H9 (cell line): ENCODE measurements at regions not wholly inside any gene's neighbourhood (a gene's known extent, or its start where the extent isn't known, plus 50 kb on each side); places are given as distances from the start of the nearest gene placed in this dataset.

ENCODE experiments used
- DNase-seq: peaks from one replicate; pipeline ENCODE4 v3.0.0-alpha.2; 2017
- H2AFZ ChIP-seq: one replicate; pipeline ENCODE4 v1.6.1; 2013; ENCODE audit warnings: mild to moderate bottlenecking, low read length, control low read depth, moderate library complexity
- H2AK5ac ChIP-seq: 2 replicates; pipeline ENCODE4 v1.6.1; 2013; ENCODE audit warnings: low read length, control low read depth, mixed read lengths; ENCODE audit not compliant: insufficient read length
- H2BK120ac ChIP-seq: one replicate; pipeline ENCODE4 v1.6.1; 2013; ENCODE audit warnings: low read depth, mild to moderate bottlenecking, low read length, control low read depth, inconsistent platforms; ENCODE audit not compliant: poor library complexity, severe bottlenecking
- H2BK12ac ChIP-seq: 2 replicates; pipeline ENCODE4 v1.6.1; 2013; ENCODE audit warnings: low read length, control low read depth, mixed read lengths, low read depth; ENCODE audit not compliant: insufficient read length
- H2BK15ac ChIP-seq: 2 replicates; pipeline ENCODE4 v1.6.1; 2013; ENCODE audit warnings: low read depth, low read length, control low read depth
- H2BK20ac ChIP-seq: one replicate; pipeline ENCODE4 v1.6.1; 2013; ENCODE audit warnings: low read depth, mild to moderate bottlenecking, low read length, control low read depth, inconsistent platforms; ENCODE audit not compliant: poor library complexity, severe bottlenecking
- H2BK5ac ChIP-seq: 2 replicates; pipeline ENCODE4 v1.6.1; 2013; ENCODE audit warnings: low read length, control low read depth, mixed read lengths; ENCODE audit not compliant: insufficient read length
- H3K14ac ChIP-seq: 2 replicates; pipeline ENCODE4 v1.6.1; 2013; ENCODE audit warnings: low read length, control low read depth; ENCODE audit not compliant: insufficient read depth
- H3K18ac ChIP-seq: 2 replicates; pipeline ENCODE4 v1.6.1; 2013; ENCODE audit warnings: low read depth, mild to moderate bottlenecking, mixed read lengths, low read length, control low read depth; ENCODE audit not compliant: insufficient read length
- H3K23ac ChIP-seq: 2 replicates; pipeline ENCODE4 v1.6.1; 2013; ENCODE audit warnings: low read length, control low read depth, mixed read lengths, low read depth; ENCODE audit not compliant: insufficient read length
- H3K23me2 ChIP-seq: 2 replicates; pipeline ENCODE4 v1.6.1; 2013; ENCODE audit warnings: low read depth, mild to moderate bottlenecking, mixed read lengths, low read length, control low read depth; ENCODE audit not compliant: insufficient read length, poor library complexity, severe bottlenecking
- H3K27ac ChIP-seq: 2 replicates; pipeline ENCODE4 v1.5.1; 2013; ENCODE audit warnings: low read length, control low read depth, mixed read lengths, low read depth; ENCODE audit not compliant: insufficient read length
- H3K27me3 ChIP-seq: 2 replicates; pipeline ENCODE4 v1.6.1; 2013; ENCODE audit warnings: low read length, control low read depth, inconsistent platforms; ENCODE audit not compliant: insufficient read depth
- H3K4ac ChIP-seq: 2 replicates; pipeline ENCODE4 v1.6.1; 2013; ENCODE audit warnings: low read depth, mild to moderate bottlenecking, control low read depth, inconsistent platforms, low read length, moderate library complexity
- H3K4me1 ChIP-seq: 2 replicates; pipeline ENCODE4 v1.6.1; 2013; ENCODE audit warnings: low read length, control low read depth, inconsistent platforms; ENCODE audit not compliant: insufficient read depth
- H3K4me2 ChIP-seq: 2 replicates; pipeline ENCODE4 v1.6.1; 2013; ENCODE audit warnings: low read length, control low read depth, mixed read lengths; ENCODE audit not compliant: insufficient read length, insufficient read depth
- H3K56ac ChIP-seq: 2 replicates; pipeline ENCODE4 v1.6.1; 2013; ENCODE audit warnings: low read depth, mild to moderate bottlenecking, mixed read lengths, low read length, control low read depth; ENCODE audit not compliant: insufficient read length
- H3K79me1 ChIP-seq: 2 replicates; pipeline ENCODE4 v1.6.1; 2013; ENCODE audit warnings: low read depth, mild to moderate bottlenecking, moderate library complexity, low read length, control low read depth, inconsistent platforms; ENCODE audit not compliant: insufficient read depth, poor library complexity, severe bottlenecking
- H3K79me2 ChIP-seq: 2 replicates; pipeline ENCODE4 v1.6.1; 2013; ENCODE audit warnings: low read length, control low read depth, inconsistent platforms; ENCODE audit not compliant: insufficient read depth
- H3K9ac ChIP-seq: 2 replicates; pipeline ENCODE4 v1.6.1; 2013; ENCODE audit warnings: low read length, control low read depth, mixed read lengths; ENCODE audit not compliant: insufficient read length; ENCODE audit errors: extremely low read depth
- H3K9me3 ChIP-seq: one replicate; pipeline ENCODE4 v1.6.1; 2013; ENCODE audit warnings: low read depth, low read length, inconsistent platforms; ENCODE audit not compliant: control insufficient read depth
- H3T11ph ChIP-seq: one replicate; pipeline ENCODE4 v1.6.1; 2013; ENCODE audit warnings: mild to moderate bottlenecking, low read length, control low read depth, inconsistent platforms
- H4K20me1 ChIP-seq: one replicate; pipeline ENCODE4 v1.6.1; 2013; ENCODE audit not compliant: control insufficient read depth, insufficient read length, insufficient read depth
- H4K5ac ChIP-seq: 2 replicates; pipeline ENCODE4 v1.6.1; 2013; ENCODE audit warnings: low read depth, mild to moderate bottlenecking, mixed read lengths, low read length, control low read depth; ENCODE audit not compliant: insufficient read length
- H4K8ac ChIP-seq: replicated peaks from 2 replicates; pipeline ENCODE4 v1.6.1; 2013; ENCODE audit warnings: low read length, control low read depth, mixed read lengths, low read depth; ENCODE audit not compliant: insufficient read length
- H4K91ac ChIP-seq: 2 replicates; pipeline ENCODE4 v1.6.1; 2013; ENCODE audit warnings: low read depth, mild to moderate bottlenecking, moderate library complexity, mixed read lengths, low read length, control low read depth; ENCODE audit not compliant: insufficient read length
- H3K27ac Mint-ChIP-seq, 3 experiments: 2 replicates in 2 of 3; 3 replicates in 1 of 3; pipeline ENCODE4 v1.8.0; 2020 to 2021; ENCODE audit warnings: mixed read lengths in 3 of 3, mild to moderate bottlenecking in 1 of 3, moderate library complexity in 1 of 3
- H3K27me3 Mint-ChIP-seq: 2 replicates; pipeline ENCODE4 v1.8.0; 2021; ENCODE audit warnings: low read depth, mild to moderate bottlenecking, moderate library complexity, mixed read lengths
- H3K36me3 Mint-ChIP-seq, 3 experiments: 2 replicates in 2 of 3; 3 replicates in 1 of 3; pipeline ENCODE4 v1.8.0; 2020 to 2021; ENCODE audit warnings: low read depth in 3 of 3, mixed read lengths in 3 of 3; ENCODE audit not compliant: insufficient read depth in 1 of 3
- H3K4me1 Mint-ChIP-seq, 2 experiments: 2 replicates each; pipeline ENCODE4 v1.8.0; 2020; ENCODE audit warnings: mixed read lengths in 2 of 2
- H3K4me3 Mint-ChIP-seq, 2 experiments: 2 replicates in 1 of 2; 3 replicates in 1 of 2; pipeline ENCODE4 v1.8.0; 2020 to 2021; ENCODE audit warnings: mild to moderate bottlenecking in 2 of 2, mixed read lengths in 2 of 2, moderate library complexity in 1 of 2
- H3K9me3 Mint-ChIP-seq, 2 experiments: 2 replicates in 1 of 2; 3 replicates in 1 of 2; pipeline ENCODE4 v1.8.0; 2020; ENCODE audit warnings: mild to moderate bottlenecking in 2 of 2, mixed read lengths in 2 of 2, moderate library complexity in 1 of 2
- whole genome bisulfite sequencing: extraction: QIAGEN DNeasy Blood & Tissue Kit; methylation state at CpG from one replicate; pipeline ENCODE4 v1.1.7; 2013; ENCODE audit warnings: missing lambda C conversion rate, low lambda C conversion rate, mixed read lengths; ENCODE audit not compliant: insufficient read length; ENCODE audit errors: extremely low coverage; 5-methylcytosine and 5-hydroxymethylcytosine counted together
- TF ChIP-seq, protein P1 (sequence below): fragments of 200-600 bp; sonication (generic); conservative IDR thresholded peaks from 3 replicates; pipeline ENCODE4 v1.8.0; 2021; ENCODE audit warnings: antibody characterized with exemption, mild to moderate bottlenecking

- Histone ChIP-seq H3K79me2 (no peaks in the 10 kb centered on the region), H3K4me1 (peaks cover 5% of the 10 kb centered on the region; the same call in 1 of the 2 replicates), H3K23ac (no peak overlapping the region), H3K14ac (no peak overlapping the region; the same call in 1 of the 2 replicates), H3K27ac (no peak overlapping the region), H3K9ac (no peak overlapping the region), H2BK120ac (no peak overlapping the region), H3K23me2 (no peaks in the 10 kb centered on the region), H4K8ac (no peak overlapping the region), H3K4ac (no peak overlapping the region), H2AK5ac (no peak overlapping the region), H4K91ac (no peak overlapping the region), H3K56ac (no peak overlapping the region), H4K5ac (no peak overlapping the region), H3K18ac (no peak overlapping the region), H2BK5ac (no peak overlapping the region), H2BK20ac (no peak overlapping the region), H2AFZ (no peak overlapping the region), H2BK12ac (no peak overlapping the region), H3K9me3 (no peaks in the 10 kb centered on the region), H3K79me1 (no peaks in the 10 kb centered on the region), H4K20me1 (no peaks in the 10 kb centered on the region), H3K4me2 (no peak overlapping the region), H2BK15ac (no peak overlapping the region), H3T11ph (no peak overlapping the region), H3K27me3 (no peaks in the 10 kb centered on the region)
- no peak for DNase-seq
- H3K36me3 Mint-ChIP-seq, result no peaks in the 10 kb centered on the region
- H3K27me3 Mint-ChIP-seq, result peaks cover 2% of the 10 kb centered on the region
- TF ChIP-seq, protein P1, sequence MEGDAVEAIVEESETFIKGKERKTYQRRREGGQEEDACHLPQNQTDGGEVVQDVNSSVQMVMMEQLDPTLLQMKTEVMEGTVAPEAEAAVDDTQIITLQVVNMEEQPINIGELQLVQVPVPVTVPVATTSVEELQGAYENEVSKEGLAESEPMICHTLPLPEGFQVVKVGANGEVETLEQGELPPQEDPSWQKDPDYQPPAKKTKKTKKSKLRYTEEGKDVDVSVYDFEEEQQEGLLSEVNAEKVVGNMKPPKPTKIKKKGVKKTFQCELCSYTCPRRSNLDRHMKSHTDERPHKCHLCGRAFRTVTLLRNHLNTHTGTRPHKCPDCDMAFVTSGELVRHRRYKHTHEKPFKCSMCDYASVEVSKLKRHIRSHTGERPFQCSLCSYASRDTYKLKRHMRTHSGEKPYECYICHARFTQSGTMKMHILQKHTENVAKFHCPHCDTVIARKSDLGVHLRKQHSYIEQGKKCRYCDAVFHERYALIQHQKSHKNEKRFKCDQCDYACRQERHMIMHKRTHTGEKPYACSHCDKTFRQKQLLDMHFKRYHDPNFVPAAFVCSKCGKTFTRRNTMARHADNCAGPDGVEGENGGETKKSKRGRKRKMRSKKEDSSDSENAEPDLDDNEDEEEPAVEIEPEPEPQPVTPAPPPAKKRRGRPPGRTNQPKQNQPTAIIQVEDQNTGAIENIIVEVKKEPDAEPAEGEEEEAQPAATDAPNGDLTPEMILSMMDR, result no peak
- H3K4me3 Mint-ChIP-seq, result no peak overlapping the region; a peak in 1 of 5 replicates
- 0 out of 7 replicates have a peak overlapping the region, but pooled peaks of 1 of the 3 experiments have one; percentile 28 for H3K27ac Mint-ChIP-seq
- H3K9me3 Mint-ChIP-seq, result no peaks in the 10 kb centered on the region
- peaks cover 52 to 67% of the 10 kb centered on the region in 2 experiments for H3K4me1 Mint-ChIP-seq
- no CpG with 5 or more reads among the region's 12 CpGs for WGBS
Observed at GRCh38 chr1:36582066-36582755, 99.5 kb upstream of the CSF3R start.
